IMR-90 (cell line): ENCODE measurements at regions not wholly inside any gene's neighbourhood (a gene's known extent, or its start where the extent isn't known, plus 50 kb on each side); places are given as distances from the start of the nearest gene placed in this dataset.

Experiments
- ATAC-seq: fragments of 200-7000 bp; cut with Tn5 transposase; 2 replicates; pipeline ENCODE4 v1.9.1; 2020; ENCODE audit warnings: low read depth, mild to moderate bottlenecking, moderate library complexity
- BruUV-seq: library from RNA; stranded (reverse); fragments of 400-500 nt; replicated peaks from 2 replicates; lab custom pipeline; 2021; lab: Mats Ljungman, UMichigan
- CTCF ChIA-PET: fragments of 300-600 bp; formaldehyde crosslinking; extraction: SDS; loops from one replicate; lab custom pipeline; 2021; ENCODE audit warnings: antibody characterized with exemption; lab: Yijun Ruan, JAX
- POLR2A ChIA-PET: fragments of 300-600 bp; sonication (Branson Sonifier 250); formaldehyde crosslinking; loops from one replicate; lab custom pipeline; 2022; ENCODE audit warnings: antibody characterized with exemption; ENCODE audit not compliant: unreplicated experiment; lab: Charles Lee
- DNase-seq: peaks from one replicate; pipeline ENCODE4 v3.0.0; 2013
- H2AFZ ChIP-seq: replicated peaks from 2 replicates; pipeline ENCODE3; 2013; ENCODE audit warnings: low read length, mild to moderate bottlenecking; ENCODE audit not compliant: poor library complexity
- H2AK5ac ChIP-seq: 2 replicates; pipeline ENCODE4 v1.6.1; 2013; ENCODE audit warnings: low read depth, low read length, inconsistent platforms
- H2AK9ac ChIP-seq: replicated peaks from 2 replicates; pipeline ENCODE3; 2013; ENCODE audit warnings: mild to moderate bottlenecking, low read depth, low read length, moderate library complexity; ENCODE audit not compliant: poor library complexity
- H2BK120ac ChIP-seq: 2 replicates; pipeline ENCODE4 v1.6.1; 2013; ENCODE audit warnings: low read depth, low read length, inconsistent platforms
- H2BK15ac ChIP-seq: 3 replicates; pipeline ENCODE4 v1.6.1; 2013; ENCODE audit warnings: low read depth, low read length, inconsistent platforms
- H2BK20ac ChIP-seq: 2 replicates; pipeline ENCODE4 v1.6.1; 2013; ENCODE audit warnings: low read depth, mild to moderate bottlenecking, inconsistent platforms, low read length, moderate library complexity
- H2BK5ac ChIP-seq: 2 replicates; pipeline ENCODE4 v1.6.1; 2013; ENCODE audit warnings: mild to moderate bottlenecking, low read depth, low read length, inconsistent platforms; ENCODE audit not compliant: poor library complexity, severe bottlenecking
- H3K14ac ChIP-seq: replicated peaks from 2 replicates; pipeline ENCODE4 v1.6.1; 2013; ENCODE audit warnings: low read depth, low read length, inconsistent platforms
- H3K18ac ChIP-seq: 2 replicates; pipeline ENCODE4 v1.6.1; 2013; ENCODE audit warnings: low read depth, low read length, control low read depth
- H3K23ac ChIP-seq: 2 replicates; pipeline ENCODE4 v1.6.1; 2013; ENCODE audit warnings: low read depth, low read length, inconsistent platforms
- H3K27ac ChIP-seq: 2 replicates; pipeline ENCODE4 v1.5.1; 2013; ENCODE audit warnings: mild to moderate bottlenecking, control low read depth, low read length; ENCODE audit not compliant: insufficient read depth
- H3K27me3 ChIP-seq: 2 replicates; pipeline ENCODE4 v1.6.1; 2013; ENCODE audit warnings: low read length; ENCODE audit not compliant: control insufficient read depth, insufficient read depth
- H3K36me3 ChIP-seq: 2 replicates; pipeline ENCODE4 v1.6.1; 2013; ENCODE audit warnings: low read length, mixed read lengths; ENCODE audit not compliant: control insufficient read depth, insufficient read depth
- H3K4ac ChIP-seq: 2 replicates; pipeline ENCODE4 v1.6.1; 2013; ENCODE audit warnings: low read depth, low read length, inconsistent platforms
- H3K4me1 ChIP-seq: 2 replicates; pipeline ENCODE4 v1.6.1; 2013; ENCODE audit warnings: low read length, mixed read lengths; ENCODE audit not compliant: control insufficient read depth, insufficient read depth
- H3K4me2 ChIP-seq: 2 replicates; pipeline ENCODE4 v1.6.1; 2013; ENCODE audit warnings: low read depth, mild to moderate bottlenecking, control low read depth, low read length, moderate library complexity
- H3K4me3 ChIP-seq: 2 replicates; pipeline ENCODE4 v1.5.1; 2013; ENCODE audit warnings: low read depth, mild to moderate bottlenecking, control low read depth, low read length, moderate library complexity; ENCODE audit not compliant: insufficient read depth
- H3K56ac ChIP-seq: 2 replicates; pipeline ENCODE4 v1.6.1; 2013; ENCODE audit warnings: low read length, inconsistent platforms; ENCODE audit not compliant: insufficient read depth; ENCODE audit errors: extremely low read depth
- H3K79me1 ChIP-seq, 2 experiments: 2 replicates each; pipeline ENCODE4 v1.6.1; 2013; ENCODE audit warnings: low read length in 2 of 2, inconsistent platforms in 1 of 2, low read depth in 1 of 2
- H3K9ac ChIP-seq: 2 replicates; pipeline ENCODE4 v1.6.1; 2013; ENCODE audit warnings: low read depth, low read length, control low read depth
- H3K9me1 ChIP-seq: 2 replicates; pipeline ENCODE4 v1.6.1; 2013; ENCODE audit warnings: low read length, inconsistent platforms; ENCODE audit not compliant: insufficient read depth
- H3K9me3 ChIP-seq: 2 replicates; pipeline ENCODE4 v1.6.1; 2013; ENCODE audit warnings: low read length; ENCODE audit not compliant: control insufficient read depth, insufficient read depth
- H4K20me1 ChIP-seq: 2 replicates; pipeline ENCODE4 v1.6.1; 2013; ENCODE audit warnings: low read length, inconsistent platforms; ENCODE audit not compliant: insufficient read depth
- H4K5ac ChIP-seq: 2 replicates; pipeline ENCODE4 v1.6.1; 2013; ENCODE audit warnings: mild to moderate bottlenecking, low read depth, low read length, control low read depth
- H4K8ac ChIP-seq, 2 experiments: 2 replicates each; pipeline ENCODE4 v1.6.1; 2013; ENCODE audit warnings: low read depth in 2 of 2, low read length in 2 of 2, control low read depth in 1 of 2, inconsistent platforms in 1 of 2
- H4K91ac ChIP-seq: 2 replicates; pipeline ENCODE4 v1.6.1; 2013; ENCODE audit warnings: low read depth, low read length, inconsistent platforms; ENCODE audit not compliant: insufficient read depth
- FOS ChIP-seq: fragments of 150-350 bp; IDR thresholded peaks from 2 replicates; pipeline ENCODE4 v1.6.1; 2016; ENCODE audit warnings: low read depth, low read length
- MAZ ChIP-seq: IDR thresholded peaks from 2 replicates; pipeline ENCODE4 v1.6.1; 2012; ENCODE audit warnings: low read depth, mild to moderate bottlenecking, low read length, improper control_type of control experiment, moderate library complexity, borderline replicate concordance
- RAD21 ChIP-seq: IDR thresholded peaks from 2 replicates; pipeline ENCODE4 v1.6.1; 2012; ENCODE audit warnings: low read length, improper control_type of control experiment
- WGBS, 2 experiments: methylation state at CpG; one replicate each; pipeline versions ENCODE4 v1.1.5 to v1.1.7; 2013; ENCODE audit warnings: missing lambda C conversion rate in 2 of 2; ENCODE audit not compliant: insufficient read length in 1 of 2; ENCODE audit errors: extremely low coverage in 2 of 2; 5-methylcytosine and 5-hydroxymethylcytosine counted together
- dilution Hi-C: fragments of 300-500 bp; cut with HindIII; formaldehyde crosslinking; loops from one replicate; pipeline ENCODE4 v1.14.3; 2018; ENCODE audit warnings: low sequenced_read_pairs; ENCODE audit not compliant: unreplicated experiment
- in situ Hi-C: fragments of 300-500 bp; cut with MboI; formaldehyde crosslinking; loops from 3 replicates; pipeline ENCODE4 v1.14.3; 2019; ENCODE audit warnings: low sequenced_read_pairs, inconsistent platforms, mixed read lengths
- intact Hi-C: fragments of 100-400 bp; cut with micrococcal nuclease; formaldehyde crosslinking; loops from 2 replicates; pipeline ENCODE4 v1.10.0; 2022

- Histone ChIP-seq H2AK9ac (no peak overlapping the region), H2AFZ (no peak overlapping the region), H2BK120ac (no peak overlapping the region), H3K4me3 (no peak overlapping the region), H3K79me1 (no peaks in the 10 kb centered on the region), H3K4me2 (no peak overlapping the region), H3K9me3 (peaks cover 7% of the 10 kb centered on the region), H3K36me3 (no peaks in the 10 kb centered on the region), H3K4me1 (no peaks in the 10 kb centered on the region), H3K9ac (no peak overlapping the region), H3K23ac (no peak overlapping the region), H4K5ac (no peak overlapping the region), H3K4ac (no peak overlapping the region), H4K8ac (no peak overlapping the region), H4K91ac (no peak overlapping the region), H3K18ac (no peak overlapping the region), H3K56ac (no peak overlapping the region), H3K9me1 (no peaks in the 10 kb centered on the region), H2BK15ac (no peak overlapping the region), H4K20me1 (no peaks in the 10 kb centered on the region), H3K14ac (no peak overlapping the region), H2AK5ac (no peak overlapping the region), H2BK5ac (no peak overlapping the region), H3K27ac (no peak overlapping the region), H3K27me3 (peaks cover 57% of the 10 kb centered on the region), H2BK20ac (no peak overlapping the region)
- TF ChIP-seq FOS = no peak
- no peak for TF ChIP-seq RAD21
- TF ChIP-seq MAZ = no peak
- WGBS, 2 experiments = no CpG with 5 or more reads among the region's 2 CpGs
- DNase-seq (no peak), ATAC-seq (no peak)
- CTCF ChIA-PET = no interaction called here
- in situ Hi-C loops (loop anchor here (25.0 kb wide), 1 partner anchor 1743 kb away; no protein-coding TSS in a partner anchor), dilution Hi-C loops (no loop called here), intact Hi-C loops (no loop called here)
- POLR2A ChIA-PET = no interaction called here
- no TSS peak for BruUV-seq
Measured at GRCh38 chr12:30830751-30831150, 76.0 kb upstream of the CAPRIN2 start.
